GM12878 (cell line): ENCODE measurements at regions not wholly inside any gene's neighbourhood (a gene's known extent, or its start where the extent isn't known, plus 50 kb on each side); places are given as distances from the start of the nearest gene placed in this dataset.

Experiments
- ATAC-seq: fragments of 200-7000 bp; cut with Tn5 transposase; 3 replicates; pipeline ENCODE4 v1.9.1; 2020; ENCODE audit warnings: mild to moderate bottlenecking, moderate library complexity
- BruUV-seq: library from RNA; stranded (reverse); fragments of 400-500 nt; replicated peaks from 2 replicates; lab custom pipeline; 2021; lab: Mats Ljungman, UMichigan
- CTCF ChIA-PET: fragments of 300-600 bp; sonication (Branson Sonifier 250); formaldehyde crosslinking; extraction: SDS; loops from one replicate; lab custom pipeline; 2021; ENCODE audit warnings: inconsistent platforms; lab: Yijun Ruan, JAX
- POLR2A ChIA-PET: fragments of 350-600 bp; formaldehyde crosslinking; extraction: SDS; loops from one replicate; lab custom pipeline; 2021; ENCODE audit warnings: inconsistent platforms; lab: Charles Lee
- RAD21 ChIA-PET: fragments of 300-600 bp; sonication (Branson Sonifier 250); formaldehyde crosslinking; loops from one replicate; lab custom pipeline; 2023; ENCODE audit warnings: antibody characterized with exemption; ENCODE audit not compliant: unreplicated experiment; lab: Charles Lee
- SMC1A ChIA-PET: fragments of 300-600 bp; sonication (Branson Sonifier 250); formaldehyde crosslinking; loops from one replicate; lab custom pipeline; 2023; ENCODE audit not compliant: unreplicated experiment, uncharacterized antibody; lab: Charles Lee
- DNase-seq: peaks from one replicate; pipeline ENCODE4 v3.0.0-alpha.2; 2011; ENCODE audit warnings: low read depth, low spot score
- FAIRE-seq: peaks from 3 replicates; lab custom pipeline; 2011; peaks lifted over from hg19 to GRCh38; lab: Jason Lieb, UNC
- H2AFZ ChIP-seq: 2 replicates; pipeline ENCODE4 v1.6.0; 2011; ENCODE audit warnings: low read depth, low read length, control low read depth; ENCODE audit not compliant: control insufficient read depth
- H3K27ac ChIP-seq: 2 replicates; pipeline ENCODE4 v1.5.1; 2011; ENCODE audit warnings: control low read depth; ENCODE audit not compliant: control insufficient read depth, insufficient read depth
- H3K27me3 ChIP-seq, 2 experiments: replicated peaks in 1 of 2; 2 replicates each; pipeline versions ENCODE4 v1.6.0 to v1.6.1; 2011; ENCODE audit warnings: low read length in 1 of 2; ENCODE audit not compliant: control insufficient read depth in 2 of 2, insufficient read depth in 2 of 2
- H3K36me3 ChIP-seq, 2 experiments: 2 replicates each; pipeline ENCODE4 v1.5.1; 2011; ENCODE audit warnings: low read length in 1 of 2; ENCODE audit not compliant: control insufficient read depth in 2 of 2, insufficient read depth in 2 of 2
- H3K4me1 ChIP-seq: 2 replicates; pipeline ENCODE4 v1.6.1; 2011; ENCODE audit warnings: mild to moderate bottlenecking, low read length, moderate library complexity, mixed read lengths; ENCODE audit not compliant: control insufficient read depth, insufficient read depth
- H3K4me2 ChIP-seq: 2 replicates; pipeline ENCODE4 v1.6.0; 2011; ENCODE audit warnings: control low read depth; ENCODE audit not compliant: control insufficient read depth, insufficient read depth
- H3K4me3 ChIP-seq: fragments of 200-600 bp; sonication (generic); 2 replicates; pipeline ENCODE4 v1.5.1; 2016
- H3K79me2 ChIP-seq: 2 replicates; pipeline ENCODE4 v1.6.0; 2011; ENCODE audit warnings: low read length; ENCODE audit not compliant: control insufficient read depth, insufficient read depth
- H3K9ac ChIP-seq: 2 replicates; pipeline ENCODE4 v1.8.0; 2011; ENCODE audit warnings: low read length, control low read depth, mixed read lengths; ENCODE audit not compliant: control insufficient read depth, insufficient read depth
- H3K9me3 ChIP-seq: replicated peaks from 3 replicates; pipeline ENCODE4 v1.5.1; 2011; ENCODE audit warnings: mild to moderate bottlenecking, low read length; ENCODE audit not compliant: control insufficient read depth, insufficient read depth
- H4K20me1 ChIP-seq: 2 replicates; pipeline ENCODE4 v1.6.0; 2011; ENCODE audit not compliant: control insufficient read depth, insufficient read depth
- CBFB ChIP-seq: IDR thresholded peaks from 2 replicates; pipeline ENCODE4 v1.6.1; 2016; ENCODE audit warnings: antibody characterized with exemption, low read depth
- CREM ChIP-seq: IDR thresholded peaks from 2 replicates; pipeline ENCODE4 v1.6.1; 2014; ENCODE audit warnings: antibody characterized with exemption, low read depth
- FOS ChIP-seq: IDR thresholded peaks from 3 replicates; pipeline ENCODE4 v1.6.1; 2011; ENCODE audit warnings: borderline replicate concordance; ENCODE audit not compliant: insufficient read length; ENCODE audit errors: extremely low read depth
- MTA3 ChIP-seq: IDR thresholded peaks from 2 replicates; pipeline ENCODE4 v1.6.1; 2012; ENCODE audit warnings: low read length, inconsistent platforms, borderline replicate concordance
- RAD21 ChIP-seq: IDR thresholded peaks from 2 replicates; pipeline ENCODE4 v1.6.1; 2011; ENCODE audit warnings: mild to moderate bottlenecking, low read depth, low read length, moderate library complexity; ENCODE audit not compliant: insufficient read depth
- SREBF1 ChIP-seq: IDR thresholded peaks from 2 replicates; pipeline ENCODE4 v1.6.1; 2012; ENCODE audit warnings: mild to moderate bottlenecking, low read length
- SREBF2 ChIP-seq: IDR thresholded peaks from 2 replicates; pipeline ENCODE4 v1.6.1; 2012; ENCODE audit warnings: mild to moderate bottlenecking, low read length
- TARDBP ChIP-seq: IDR thresholded peaks from 2 replicates; pipeline ENCODE4 v1.6.1; 2016; ENCODE audit warnings: borderline replicate concordance
- TCF7 ChIP-seq: IDR thresholded peaks from 2 replicates; pipeline ENCODE4 v1.6.1; 2014; ENCODE audit warnings: antibody characterized with exemption, borderline replicate concordance
- ZNF274 ChIP-seq: IDR thresholded peaks from one replicate; pipeline ENCODE4 v1.8.0; 2011; ENCODE audit not compliant: insufficient read length, insufficient read depth
- ZNF622 ChIP-seq: fragments of 450-650 bp; IDR thresholded peaks from 2 replicates; pipeline ENCODE4 v1.6.1; 2017; ENCODE audit warnings: mild to moderate bottlenecking, inconsistent platforms
- WGBS: methylation state at CpG from one replicate; pipeline ENCODE4 v1.1.6; 2016; ENCODE audit warnings: low lambda C conversion rate; ENCODE audit not compliant: insufficient replicate concordance, insufficient coverage; ENCODE audit errors: missing lambda C conversion rate; 5-methylcytosine and 5-hydroxymethylcytosine counted together
- in situ Hi-C: fragments of 300-500 bp; cut with MboI; formaldehyde crosslinking; loops from 9 replicates; pipeline ENCODE4 v1.14.3; 2018; ENCODE audit warnings: mixed read lengths
- intact Hi-C: fragments of 100-400 bp; cut with micrococcal nuclease; formaldehyde crosslinking; loops from one replicate; pipeline ENCODE4 v1.14.2; 2022; ENCODE audit not compliant: unreplicated experiment
- TF ChIP-seq, protein P1 (sequence below): IDR thresholded peaks from 2 replicates; pipeline ENCODE4 v1.6.1; 2012; ENCODE audit warnings: low read depth, low read length, improper control_type of control experiment
- TF ChIP-seq, protein P2 (sequence below): fragments of 450-650 bp; formaldehyde crosslinking; IDR thresholded peaks from 2 replicates; pipeline ENCODE4 v1.4.0; 2022; ENCODE audit warnings: mild to moderate bottlenecking, moderate library complexity

DNA sequence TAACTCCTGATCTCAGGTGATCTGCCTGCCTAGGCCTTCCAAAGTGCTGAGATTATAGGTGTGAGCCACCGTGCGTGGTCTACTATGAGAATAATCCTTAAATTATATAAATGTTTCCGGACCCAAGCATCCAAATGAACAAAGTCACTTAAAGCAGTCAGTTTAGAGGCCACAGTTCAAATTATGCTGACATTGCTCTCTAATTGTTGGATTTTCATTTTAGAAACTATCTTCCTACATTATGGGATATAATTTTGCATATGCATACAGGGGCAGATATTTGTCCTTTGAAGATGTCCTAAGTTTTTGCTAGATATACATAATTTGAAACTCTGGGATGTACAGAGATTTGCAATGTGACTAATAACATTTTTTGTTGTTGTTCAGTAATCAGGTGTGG is 390.1 kb downstream of the RND3 start:
- no peaks in the 10 kb centered on the region for H3K4me1 ChIP-seq
- RAD21 ChIA-PET: no interaction called here
- no peak overlapping the region for H2AFZ ChIP-seq
- 26% methylated on average over 3 of the region's 3 CpGs for WGBS
- CTCF ChIA-PET: interaction anchor here (1.0 kb wide), 1 partner anchor 30 kb away, joined by 3 read pairs; no protein-coding TSS in a partner anchor
- H3K27me3 ChIP-seq: no peaks in the 10 kb centered on the region
- no peaks in the 10 kb centered on the region for H3K9me3 ChIP-seq
- TF ChIP-seq FOS: no peak
- no peak for TF ChIP-seq TARDBP
- no peak for TF ChIP-seq RAD21
- TF ChIP-seq SREBF2: no peak
- TF ChIP-seq TCF7: no peak
- no peak for TF ChIP-seq CREM
- no peaks in the 10 kb centered on the region for H4K20me1 ChIP-seq
- SMC1A ChIA-PET: no interaction called here
- intact Hi-C loops (no loop called here), in situ Hi-C loops (no loop called here)
- no TSS peak for BruUV-seq
- FAIRE-seq: no peak
- H3K4me3 ChIP-seq: no peak overlapping the region
- H3K4me2 ChIP-seq: no peak overlapping the region
- POLR2A ChIA-PET: no interaction called here
- DNase-seq: no peak
- H3K36me3 ChIP-seq: no peaks in the 10 kb centered on the region
- ATAC-seq: no peak
- no peak overlapping the region for H3K27ac ChIP-seq
- H3K79me2 ChIP-seq: no peaks in the 10 kb centered on the region
- H3K9ac ChIP-seq: no peak overlapping the region

DNA sequence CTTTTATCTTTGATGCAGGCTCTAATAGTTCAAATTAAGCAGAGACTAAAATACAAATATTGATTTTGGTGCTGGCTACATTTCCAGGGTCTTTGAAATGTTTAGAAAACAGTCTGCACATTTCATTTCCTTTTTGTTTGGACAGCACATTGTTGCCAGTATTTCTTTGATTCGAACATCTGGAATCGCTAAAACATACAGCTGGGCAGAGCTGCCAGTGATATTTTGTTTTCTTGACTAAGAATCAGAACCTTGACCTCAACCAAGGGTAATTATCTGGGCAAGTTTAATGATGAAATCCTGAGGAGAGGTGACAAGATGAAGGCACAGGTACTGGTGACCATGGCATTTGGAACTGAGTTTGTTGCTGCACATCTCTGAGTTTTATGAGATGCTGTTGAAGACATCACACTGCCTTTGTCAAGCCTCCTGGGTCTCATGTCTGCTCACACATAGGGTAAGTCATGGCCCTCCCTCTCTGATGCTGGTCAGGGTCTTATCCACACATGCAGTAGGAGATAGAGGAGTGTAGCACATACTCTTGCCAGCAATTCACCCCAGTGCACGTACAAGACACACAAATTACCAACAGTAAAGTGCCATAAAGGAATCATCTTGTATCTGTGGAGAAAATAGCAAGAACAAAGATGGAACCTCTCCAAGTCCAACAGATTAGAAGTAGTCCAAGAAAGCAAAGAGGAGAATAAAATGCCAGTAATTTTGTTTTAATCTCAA is 391.9 kb downstream of the RND3 start:
- POLR2A ChIA-PET: no interaction called here
- FAIRE-seq: no peak
- no peaks in the 10 kb centered on the region for H3K36me3 ChIP-seq
- intact Hi-C loops (no loop called here), in situ Hi-C loops (no loop called here)
- 0% methylated on average over 3 of the region's 3 CpGs for WGBS
- no peaks in the 10 kb centered on the region for H3K9me3 ChIP-seq
- no TSS peak for BruUV-seq
- H3K27me3 ChIP-seq: no peaks in the 10 kb centered on the region
- no peak overlapping the region for H3K9ac ChIP-seq
- no peak overlapping the region for H3K4me2 ChIP-seq
- no peaks in the 10 kb centered on the region for H3K4me1 ChIP-seq
- SMC1A ChIA-PET: no interaction called here
- RAD21 ChIA-PET: no interaction called here
- H3K4me3 ChIP-seq: no peak overlapping the region
- no peak for DNase-seq
- no peak for ATAC-seq
- CTCF ChIA-PET: no interaction called here
- no peak overlapping the region for H2AFZ ChIP-seq
- H4K20me1 ChIP-seq: no peaks in the 10 kb centered on the region
- no peak overlapping the region for H3K27ac ChIP-seq
- no peaks in the 10 kb centered on the region for H3K79me2 ChIP-seq
- no peak for TF ChIP-seq MTA3
- TF ChIP-seq ZNF274: no peak
- TF ChIP-seq ZNF622: no peak
- TF ChIP-seq CBFB: no peak
- TF ChIP-seq SREBF1: no peak
- TF ChIP-seq, protein P1, sequence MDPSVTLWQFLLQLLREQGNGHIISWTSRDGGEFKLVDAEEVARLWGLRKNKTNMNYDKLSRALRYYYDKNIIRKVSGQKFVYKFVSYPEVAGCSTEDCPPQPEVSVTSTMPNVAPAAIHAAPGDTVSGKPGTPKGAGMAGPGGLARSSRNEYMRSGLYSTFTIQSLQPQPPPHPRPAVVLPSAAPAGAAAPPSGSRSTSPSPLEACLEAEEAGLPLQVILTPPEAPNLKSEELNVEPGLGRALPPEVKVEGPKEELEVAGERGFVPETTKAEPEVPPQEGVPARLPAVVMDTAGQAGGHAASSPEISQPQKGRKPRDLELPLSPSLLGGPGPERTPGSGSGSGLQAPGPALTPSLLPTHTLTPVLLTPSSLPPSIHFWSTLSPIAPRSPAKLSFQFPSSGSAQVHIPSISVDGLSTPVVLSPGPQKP: no peak
- TF ChIP-seq, protein P2, sequence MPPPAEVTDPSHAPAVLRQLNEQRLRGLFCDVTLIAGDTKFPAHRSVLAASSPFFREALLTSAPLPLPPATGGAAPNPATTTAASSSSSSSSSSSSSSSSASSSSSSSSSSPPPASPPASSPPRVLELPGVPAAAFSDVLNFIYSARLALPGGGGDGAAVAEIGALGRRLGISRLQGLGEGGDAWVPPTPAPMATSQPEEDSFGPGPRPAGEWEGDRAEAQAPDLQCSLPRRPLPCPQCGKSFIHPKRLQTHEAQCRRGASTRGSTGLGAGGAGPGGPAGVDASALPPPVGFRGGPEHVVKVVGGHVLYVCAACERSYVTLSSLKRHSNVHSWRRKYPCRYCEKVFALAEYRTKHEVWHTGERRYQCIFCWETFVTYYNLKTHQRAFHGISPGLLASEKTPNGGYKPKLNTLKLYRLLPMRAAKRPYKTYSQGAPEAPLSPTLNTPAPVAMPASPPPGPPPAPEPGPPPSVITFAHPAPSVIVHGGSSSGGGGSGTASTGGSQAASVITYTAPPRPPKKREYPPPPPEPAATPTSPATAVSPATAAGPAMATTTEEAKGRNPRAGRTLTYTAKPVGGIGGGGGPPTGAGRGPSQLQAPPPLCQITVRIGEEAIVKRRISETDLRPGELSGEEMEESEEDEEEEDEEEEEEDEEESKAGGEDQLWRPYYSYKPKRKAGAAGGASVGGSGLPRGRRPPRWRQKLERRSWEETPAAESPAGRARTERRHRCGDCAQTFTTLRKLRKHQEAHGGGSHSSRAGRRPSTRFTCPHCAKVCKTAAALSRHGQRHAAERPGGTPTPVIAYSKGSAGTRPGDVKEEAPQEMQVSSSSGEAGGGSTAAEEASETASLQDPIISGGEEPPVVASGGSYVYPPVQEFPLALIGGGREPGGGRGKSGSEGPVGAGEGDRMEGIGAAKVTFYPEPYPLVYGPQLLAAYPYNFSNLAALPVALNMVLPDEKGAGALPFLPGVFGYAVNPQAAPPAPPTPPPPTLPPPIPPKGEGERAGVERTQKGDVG (CRISPR knock-in tag): no peak
